Astrocyte of the spinal cord (primary cell): ENCODE measurements at regions not wholly inside any gene's neighbourhood (a gene's known extent, or its start where the extent isn't known, plus 50 kb on each side); places are given as distances from the start of the nearest gene placed in this dataset.

ENCODE experiments used
- DNase-seq: peaks from one replicate; pipeline ENCODE4 v3.0.0; 2011; ENCODE audit warnings: low read depth, low spot score
- H3K4me3 ChIP-seq: 2 replicates; pipeline ENCODE4 v1.5.1; 2011; ENCODE audit warnings: low read depth, mild to moderate bottlenecking, low read length, moderate library complexity
- in situ Hi-C: cut with HindIII; loops from 2 replicates; pipeline ENCODE4 v1.10.0; 2017; ENCODE audit warnings: low sequenced_read_pairs
- TF ChIP-seq, protein P1 (sequence below): IDR thresholded peaks from 2 replicates; pipeline ENCODE4 v1.5.1; 2012; ENCODE audit warnings: low read depth, mild to moderate bottlenecking, low read length, inconsistent platforms

- H3K4me3 ChIP-seq: no peak overlapping the region
- TF ChIP-seq, protein P1, sequence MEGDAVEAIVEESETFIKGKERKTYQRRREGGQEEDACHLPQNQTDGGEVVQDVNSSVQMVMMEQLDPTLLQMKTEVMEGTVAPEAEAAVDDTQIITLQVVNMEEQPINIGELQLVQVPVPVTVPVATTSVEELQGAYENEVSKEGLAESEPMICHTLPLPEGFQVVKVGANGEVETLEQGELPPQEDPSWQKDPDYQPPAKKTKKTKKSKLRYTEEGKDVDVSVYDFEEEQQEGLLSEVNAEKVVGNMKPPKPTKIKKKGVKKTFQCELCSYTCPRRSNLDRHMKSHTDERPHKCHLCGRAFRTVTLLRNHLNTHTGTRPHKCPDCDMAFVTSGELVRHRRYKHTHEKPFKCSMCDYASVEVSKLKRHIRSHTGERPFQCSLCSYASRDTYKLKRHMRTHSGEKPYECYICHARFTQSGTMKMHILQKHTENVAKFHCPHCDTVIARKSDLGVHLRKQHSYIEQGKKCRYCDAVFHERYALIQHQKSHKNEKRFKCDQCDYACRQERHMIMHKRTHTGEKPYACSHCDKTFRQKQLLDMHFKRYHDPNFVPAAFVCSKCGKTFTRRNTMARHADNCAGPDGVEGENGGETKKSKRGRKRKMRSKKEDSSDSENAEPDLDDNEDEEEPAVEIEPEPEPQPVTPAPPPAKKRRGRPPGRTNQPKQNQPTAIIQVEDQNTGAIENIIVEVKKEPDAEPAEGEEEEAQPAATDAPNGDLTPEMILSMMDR: no peak
- no peak for DNase-seq
- in situ Hi-C loops: no loop called here
Measured at GRCh38 chr4:119794681-119795080, 166.1 kb upstream of the PDE5A start.

DNA sequence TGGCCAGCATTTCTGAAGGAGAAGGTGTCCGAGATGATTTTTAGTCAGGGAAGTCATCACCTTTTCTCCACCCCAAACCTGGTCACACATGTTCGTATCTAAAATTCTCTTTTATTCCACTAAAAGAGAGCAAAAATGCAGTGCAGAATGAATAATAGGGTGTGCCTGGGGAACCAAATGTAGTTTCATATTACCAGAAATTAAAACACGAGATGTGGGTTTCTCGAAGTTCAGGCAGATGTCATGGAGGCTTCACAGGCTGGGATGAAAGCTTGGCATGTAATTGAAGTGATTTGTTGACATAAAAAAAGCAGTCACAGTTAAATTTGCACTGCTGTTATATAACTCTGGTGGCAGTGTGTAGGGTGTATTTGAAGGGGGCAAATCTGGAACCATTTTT, 165.5 kb upstream of the PDE5A start:
- no peak for DNase-seq
- no peak overlapping the region for H3K4me3 ChIP-seq
- in situ Hi-C loops: no loop called here
- TF ChIP-seq, protein P1: no peak

DNA sequence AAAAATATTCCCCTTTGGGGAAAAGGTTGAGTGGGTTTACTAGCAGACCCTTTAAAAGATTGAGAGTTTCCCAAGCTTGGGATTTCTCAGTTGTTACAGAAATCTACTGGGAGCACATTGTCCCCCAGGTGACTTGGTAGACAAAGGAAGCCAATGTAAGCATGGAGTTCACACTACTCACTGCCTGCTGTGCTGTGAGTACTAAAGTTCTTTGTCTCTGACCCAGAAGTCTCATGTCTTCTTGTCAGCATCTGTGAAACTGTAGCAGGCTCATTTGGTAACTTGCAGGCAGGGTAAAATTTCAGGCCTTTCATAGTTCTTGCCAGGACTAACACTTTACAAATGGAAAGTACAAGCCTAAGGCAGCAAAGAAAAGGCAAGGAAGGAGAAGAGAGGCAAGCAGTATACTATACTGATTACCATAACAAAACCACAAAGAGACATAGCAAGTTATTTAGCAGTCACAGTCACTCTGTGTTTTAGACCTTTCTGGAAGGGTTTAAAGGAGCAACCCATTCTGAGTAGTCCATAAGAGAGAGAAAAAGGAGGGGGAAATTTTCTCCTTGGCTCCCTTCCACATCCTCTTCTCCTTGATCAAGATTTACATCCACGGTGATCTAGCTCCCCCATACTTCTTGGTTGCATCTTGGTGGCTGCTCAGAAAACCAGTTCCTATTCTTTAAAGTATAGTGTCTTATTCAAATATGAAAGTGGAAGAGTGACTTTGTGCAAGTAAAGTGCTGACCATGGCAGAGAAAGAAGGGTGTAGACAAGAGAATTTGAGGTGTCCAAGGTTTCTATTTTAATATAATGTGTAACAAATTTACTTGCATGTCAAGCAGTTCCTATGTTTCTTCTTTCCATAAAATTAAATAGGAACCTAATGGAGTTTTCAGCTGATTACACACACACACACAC, 160.0 kb upstream of the PDE5A start:
- TF ChIP-seq, protein P1: no peak
- in situ Hi-C loops: no loop called here
- no peak overlapping the region for H3K4me3 ChIP-seq
- DNase-seq: no peak

DNA sequence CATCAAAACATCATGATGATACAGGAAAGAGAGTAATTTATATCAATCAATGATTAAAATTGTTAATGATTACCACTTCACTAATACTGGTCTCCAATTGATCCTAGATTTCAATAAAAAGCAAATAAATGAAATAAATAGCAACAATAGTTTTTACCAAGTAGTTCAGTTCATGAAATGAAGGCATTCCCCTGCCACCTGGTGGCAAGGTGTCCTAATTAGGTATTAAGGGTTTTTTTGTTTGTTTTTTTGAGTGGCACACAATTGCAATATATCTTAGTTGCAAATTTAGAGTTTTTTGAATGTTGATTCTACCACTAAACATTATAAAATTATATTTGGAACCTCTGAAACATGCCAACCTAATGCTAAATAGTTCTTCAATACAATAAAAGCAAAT, 157.4 kb upstream of the PDE5A start:
- TF ChIP-seq, protein P1: peak; percentile 32
- peak; percentile 33 for DNase-seq
- in situ Hi-C loops: no loop called here
- no peak overlapping the region for H3K4me3 ChIP-seq

DNA sequence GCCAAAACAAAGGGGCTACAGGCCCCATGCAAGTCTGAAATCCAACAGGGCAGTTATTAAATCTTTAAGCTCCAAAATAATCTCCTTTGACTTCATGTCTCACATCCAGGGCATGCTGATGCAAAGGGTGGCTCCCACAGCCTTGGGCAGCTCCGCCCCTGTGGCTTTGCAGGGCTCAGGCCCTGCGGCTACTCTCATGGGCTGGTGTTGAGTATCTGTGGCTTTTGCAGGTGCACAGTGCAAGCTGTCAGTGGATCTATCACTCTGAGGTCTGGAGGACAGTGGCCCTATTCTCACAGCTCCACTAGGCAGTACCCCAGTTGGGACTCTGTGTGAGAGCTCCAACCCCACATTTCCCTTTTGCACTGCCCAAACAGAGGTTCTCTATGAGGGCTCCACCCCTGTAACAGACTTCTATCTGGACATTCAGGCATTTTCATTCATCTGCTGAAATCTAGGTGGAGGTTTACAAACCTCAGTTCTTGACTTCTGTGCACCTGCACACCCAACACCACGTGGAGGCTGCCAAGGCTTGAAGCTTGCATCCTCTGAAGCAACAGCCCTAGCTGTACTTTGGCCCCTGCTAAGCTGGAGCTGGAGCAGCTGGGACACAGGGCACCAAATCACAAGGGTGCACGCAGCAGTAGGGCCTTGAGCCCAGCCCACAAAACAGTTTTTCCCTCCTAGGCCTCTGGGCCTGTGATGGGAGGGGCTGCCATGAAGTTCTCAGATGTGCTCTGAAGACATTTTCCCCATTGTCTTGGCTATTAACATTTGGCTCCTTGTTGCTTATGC, 154.8 kb upstream of the PDE5A start:
- no peak overlapping the region for H3K4me3 ChIP-seq
- TF ChIP-seq, protein P1: no peak
- in situ Hi-C loops: no loop called here
- no peak for DNase-seq

DNA sequence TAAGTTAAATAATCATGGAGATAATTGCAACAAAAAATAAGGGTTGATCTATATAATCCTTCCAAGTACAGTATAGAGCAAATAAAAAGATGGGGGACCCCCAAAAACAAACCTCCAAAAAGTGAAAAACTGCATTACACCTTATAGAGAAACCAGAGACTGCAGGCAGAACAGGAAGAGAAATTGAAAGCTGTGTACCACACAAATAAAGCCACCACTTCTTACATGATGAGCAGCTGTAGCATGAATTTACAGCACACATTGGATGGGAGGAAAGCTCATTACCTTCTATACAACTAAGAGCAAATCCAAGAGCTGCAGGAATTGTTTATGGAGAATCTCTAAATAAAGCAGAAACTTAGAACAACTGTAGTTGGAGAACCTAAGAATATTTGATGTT, 152.4 kb upstream of the PDE5A start:
- no peak overlapping the region for H3K4me3 ChIP-seq
- in situ Hi-C loops: no loop called here
- DNase-seq: no peak
- TF ChIP-seq, protein P1: no peak
